OCI-LY7 (cell line): ENCODE measurements at regions not wholly inside any gene's neighbourhood (a gene's known extent, or its start where the extent isn't known, plus 50 kb on each side); places are given as distances from the start of the nearest gene placed in this dataset.

Experiments
- BruUV-seq: library from RNA; stranded (reverse); fragments of 400-500 nt; replicated peaks from 2 replicates; lab custom pipeline; 2021; lab: Mats Ljungman, UMichigan
- CTCF ChIA-PET: fragments of 300-600 bp; sonication (Branson Sonifier 250); formaldehyde crosslinking; loops from one replicate; lab custom pipeline; 2022; ENCODE audit warnings: antibody characterized with exemption; ENCODE audit not compliant: unreplicated experiment; lab: Charles Lee
- POLR2A ChIA-PET: fragments of 300-600 bp; sonication (Branson Sonifier 250); formaldehyde crosslinking; loops from one replicate; lab custom pipeline; 2022; ENCODE audit warnings: antibody characterized with exemption; lab: Charles Lee
- DNase-seq: peaks from one replicate; pipeline ENCODE4 v3.0.0-alpha.2; 2015; ENCODE audit warnings: low spot score
- H2AFZ ChIP-seq: fragments of 200-600 bp; sonication (generic), shearing (Covaris generic); 2 replicates; pipeline ENCODE4 v1.6.1; 2014; ENCODE audit warnings: mild to moderate bottlenecking, antibody characterized with exemption, low read length, moderate library complexity
- H3K27ac ChIP-seq: fragments of 200-600 bp; sonication (generic); 2 replicates; pipeline ENCODE4 v1.5.1; 2014; ENCODE audit warnings: mixed run types, low read depth, mild to moderate bottlenecking, moderate library complexity, low read length, inconsistent platforms; ENCODE audit not compliant: poor library complexity, severe bottlenecking
- H3K36me3 ChIP-seq: fragments of 200-600 bp; sonication (generic); 2 replicates; pipeline ENCODE4 v1.6.1; 2014; ENCODE audit warnings: mild to moderate bottlenecking, antibody characterized with exemption, low read length, moderate library complexity, mixed read lengths; ENCODE audit not compliant: insufficient read depth
- H3K4me1 ChIP-seq: fragments of 200-600 bp; sonication (generic); 2 replicates; pipeline ENCODE4 v1.5.1; 2014; ENCODE audit warnings: mild to moderate bottlenecking, low read length; ENCODE audit not compliant: insufficient read depth, poor library complexity, severe bottlenecking
- H3K4me2 ChIP-seq: fragments of 200-600 bp; sonication (generic); 2 replicates; pipeline ENCODE4 v1.6.1; 2014; ENCODE audit warnings: mild to moderate bottlenecking, low read length
- H3K4me3 ChIP-seq: fragments of 200-600 bp; sonication (generic); 2 replicates; pipeline ENCODE4 v1.5.1; 2014; ENCODE audit warnings: mild to moderate bottlenecking, low read depth, low read length; ENCODE audit not compliant: poor library complexity, severe bottlenecking
- H3K79me2 ChIP-seq: fragments of 200-600 bp; sonication (generic); 2 replicates; pipeline ENCODE4 v1.6.1; 2016; ENCODE audit warnings: low read depth, mild to moderate bottlenecking, low read length, moderate library complexity, mixed read lengths; ENCODE audit not compliant: insufficient read depth
- H3K9me2 ChIP-seq: fragments of 200-600 bp; sonication (generic); 2 replicates; pipeline ENCODE4 v1.6.1; 2016; ENCODE audit warnings: mild to moderate bottlenecking, low read length, mixed read lengths; ENCODE audit not compliant: insufficient read depth
- H3K9me3 ChIP-seq: fragments of 200-600 bp; sonication (generic); 2 replicates; pipeline ENCODE4 v1.6.1; 2014; ENCODE audit warnings: mild to moderate bottlenecking, mixed run types, low read length, mixed read lengths
- H4K20me1 ChIP-seq: fragments of 200-600 bp; sonication (generic); 2 replicates; pipeline ENCODE4 v1.6.1; 2014; ENCODE audit warnings: mild to moderate bottlenecking, antibody characterized with exemption, low read length, moderate library complexity, mixed read lengths; ENCODE audit not compliant: insufficient read depth
- CTCF ChIP-seq: fragments of 200-600 bp; sonication (generic); conservative IDR thresholded peaks from 2 replicates; pipeline ENCODE4 v1.5.1; 2014; ENCODE audit warnings: mild to moderate bottlenecking, antibody characterized with exemption, low read length, moderate library complexity, mixed read lengths
- EZH2phosphoT487 ChIP-seq: fragments of 200-600 bp; sonication (generic); IDR thresholded peaks from 2 replicates; pipeline ENCODE4 v1.6.1; 2018; ENCODE audit warnings: low read depth, borderline replicate concordance, mild to moderate bottlenecking, mixed run types, antibody characterized with exemption, low read length, moderate library complexity, mixed read lengths
- intact Hi-C: fragments of 100-400 bp; cut with micrococcal nuclease; formaldehyde crosslinking; loops from one replicate; pipeline ENCODE4 v1.10.0; 2022; ENCODE audit not compliant: unreplicated experiment

GRCh38 chr2:175304541-175304940, 123.0 kb upstream of the ATP5MC3 start:
- Histone ChIP-seq H2AFZ (no peak overlapping the region), H3K27ac (no peak overlapping the region), H3K4me2 (no peak overlapping the region), H3K9me3 (no peaks in the 10 kb centered on the region), H3K4me3 (no peak overlapping the region), H3K36me3 (no peaks in the 10 kb centered on the region), H3K79me2 (no peaks in the 10 kb centered on the region), H3K4me1 (no peaks in the 10 kb centered on the region), H3K9me2 (no peaks in the 10 kb centered on the region), H4K20me1 (no peaks in the 10 kb centered on the region)
- no TSS peak for BruUV-seq
- DNase-seq: no peak
- intact Hi-C loops: no loop called here
- ChIA-PET POLR2A (no interaction called here), CTCF (no interaction called here)
- TF ChIP-seq EZH2phosphoT487 (no peak), CTCF (no peak)

- Histone ChIP-seq H3K9me2 (no peaks in the 10 kb centered on the region), H3K36me3 (no peaks in the 10 kb centered on the region), H3K9me3 (no peaks in the 10 kb centered on the region), H4K20me1 (no peaks in the 10 kb centered on the region), H3K4me2 (no peak overlapping the region), H2AFZ (no peak overlapping the region), H3K4me1 (no peaks in the 10 kb centered on the region), H3K4me3 (no peak overlapping the region), H3K79me2 (no peaks in the 10 kb centered on the region), H3K27ac (no peak overlapping the region)
- intact Hi-C loops: no loop called here
- BruUV-seq: no TSS peak
- CTCF ChIA-PET: no interaction called here
- POLR2A ChIA-PET: interaction anchor here (1.2 kb wide), 1 partner anchor 244 kb away, joined by 3 read pairs; no protein-coding TSS in a partner anchor
- TF ChIP-seq EZH2phosphoT487: no peak
- TF ChIP-seq CTCF: no peak
- DNase-seq: no peak
Measured at GRCh38 chr2:175293776-175294175, 112.3 kb upstream of the ATP5MC3 start.

- BruUV-seq: no TSS peak
- intact Hi-C loops: no loop called here
- no peak overlapping the region for H2AFZ ChIP-seq
- H3K36me3 ChIP-seq: no peaks in the 10 kb centered on the region
- TF ChIP-seq CTCF (no peak), EZH2phosphoT487 (no peak)
- ChIA-PET POLR2A (interaction anchor here (1.2 kb wide), 1 partner anchor 243 kb away, joined by 3 read pairs; no protein-coding TSS in a partner anchor), CTCF (no interaction called here)
- H4K20me1 ChIP-seq: no peaks in the 10 kb centered on the region
- no peaks in the 10 kb centered on the region for H3K79me2 ChIP-seq
- no peak for DNase-seq
- H3K9me3 ChIP-seq: no peaks in the 10 kb centered on the region
- H3K27ac ChIP-seq: no peak overlapping the region
- no peaks in the 10 kb centered on the region for H3K9me2 ChIP-seq
- no peak overlapping the region for H3K4me3 ChIP-seq
- H3K4me2 ChIP-seq: no peak overlapping the region
- no peaks in the 10 kb centered on the region for H3K4me1 ChIP-seq
Measured at GRCh38 chr2:175293195-175293594, 111.7 kb upstream of the ATP5MC3 start.
